HG03469 (cell line): ENCODE measurements at regions not wholly inside any gene's neighbourhood (a gene's known extent, or its start where the extent isn't known, plus 50 kb on each side); places are given as distances from the start of the nearest gene placed in this dataset.
"Not testable (repeated sequence)": the region's sequence is repeated elsewhere in the genome, so short reads cannot be mapped to it uniquely, and the experiment has no call there.

Experiments
- ATAC-seq: cut with Tn5 transposase; IDR thresholded peaks from one replicate; pipeline ENCODE4 v1.9.1; 2021; ENCODE audit warnings: mild to moderate bottlenecking, moderate library complexity, moderate number of reproducible peaks; ENCODE audit not compliant: unreplicated experiment

DNA sequence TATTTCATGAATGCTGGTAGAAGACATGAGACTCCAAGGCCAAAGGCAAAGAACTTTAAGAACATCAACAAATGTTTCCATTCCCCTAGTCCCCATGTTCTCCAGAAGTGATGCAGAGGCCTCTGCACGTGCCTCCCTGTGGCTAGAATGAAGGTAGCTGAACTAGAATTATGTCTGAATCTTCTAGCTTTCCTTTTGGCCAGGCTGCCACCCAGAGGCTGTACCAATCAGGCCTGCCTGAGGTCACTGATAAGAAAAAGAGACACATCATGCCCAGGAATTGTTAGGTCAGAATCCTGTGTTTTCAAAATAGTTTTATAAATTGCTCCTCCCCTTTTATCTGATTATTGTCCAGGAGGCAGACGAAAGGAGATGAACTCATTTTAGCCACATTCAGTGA, 188.0 kb upstream of the SLC16A7 start:
- ATAC-seq: no peak

- no peak for ATAC-seq
Observed at GRCh38 chr12:59405992-59406391, 189.8 kb upstream of the SLC16A7 start.

DNA sequence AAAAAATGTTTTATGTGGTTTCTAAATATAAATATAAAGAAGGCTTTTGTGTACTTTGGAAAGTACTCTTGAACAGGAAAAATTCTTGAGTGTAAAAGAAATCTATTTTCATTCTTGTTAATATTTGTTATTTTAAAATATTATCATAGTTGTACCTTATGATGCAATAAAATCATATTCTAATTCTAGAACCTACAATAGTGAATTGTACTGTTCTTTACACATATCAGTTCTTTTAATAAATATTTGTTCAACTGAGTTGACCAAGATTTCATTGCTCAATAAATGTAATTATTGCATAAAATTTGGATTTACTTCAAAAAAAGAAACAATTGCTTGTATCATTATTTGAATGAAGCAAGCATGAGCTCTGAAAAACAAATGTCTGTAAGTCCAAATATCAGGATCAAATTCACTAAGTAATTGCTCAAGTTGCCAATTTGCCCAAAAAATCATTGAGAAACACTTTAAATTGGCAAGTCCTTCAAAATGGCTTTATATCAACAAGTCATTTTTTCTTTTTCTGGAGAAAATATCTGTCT, 191.6 kb upstream of the SLC16A7 start:
- ATAC-seq: no peak

- ATAC-seq: peak; percentile 61
Observed at GRCh38 chr12:59403259-59403932, 192.4 kb upstream of the SLC16A7 start.

DNA sequence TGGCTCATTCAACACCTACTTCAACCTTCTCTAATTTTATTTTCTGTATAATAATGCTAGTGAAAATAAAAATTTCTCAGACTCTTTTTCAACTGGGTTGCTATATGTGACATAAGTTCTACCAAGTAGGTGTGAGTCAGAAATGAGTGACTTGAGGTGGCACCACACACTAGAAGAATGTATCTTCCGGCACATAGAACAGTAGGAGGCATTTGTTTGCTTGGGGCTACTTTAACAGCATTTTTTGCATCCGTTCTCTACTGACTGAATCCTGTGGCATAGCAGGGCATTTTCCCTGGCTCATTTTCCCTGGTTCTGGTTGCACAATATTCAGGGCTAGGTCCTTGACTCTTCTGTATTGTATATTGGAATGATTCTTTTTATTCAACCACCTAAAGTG, 194.0 kb upstream of the SLC16A7 start:
- ATAC-seq: no peak

GRCh38 chr12:59398164-59398563, 197.7 kb upstream of the SLC16A7 start:
- ATAC-seq: no peak

GRCh38 chr12:59396919-59397318, 198.9 kb upstream of the SLC16A7 start:
- no peak for ATAC-seq

- no peak for ATAC-seq
Observed at GRCh38 chr12:59396519-59396918, 199.3 kb upstream of the SLC16A7 start.

DNA sequence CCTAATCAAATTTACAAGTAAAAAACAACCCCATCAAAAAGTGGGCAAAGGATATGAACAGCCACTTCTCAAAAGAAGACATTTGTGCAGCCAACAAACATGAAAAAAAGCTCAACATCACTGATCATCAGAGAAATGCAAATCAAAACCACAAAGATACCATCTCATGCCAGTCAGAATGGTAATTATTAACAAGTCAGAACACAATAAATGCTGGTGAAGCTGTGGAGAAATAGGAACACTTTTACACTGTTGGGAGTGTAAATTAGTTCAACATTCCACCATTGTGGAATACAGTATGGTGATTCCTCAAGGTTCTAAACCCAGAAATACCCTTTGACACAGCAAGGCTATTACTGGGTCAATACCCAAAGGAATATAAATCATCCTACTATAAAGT, 200.5 kb upstream of the SLC16A7 start:
- ATAC-seq: not testable (repeated sequence)

- ATAC-seq: no peak
Observed at GRCh38 chr12:59393506-59393905, 202.3 kb upstream of the SLC16A7 start.

DNA sequence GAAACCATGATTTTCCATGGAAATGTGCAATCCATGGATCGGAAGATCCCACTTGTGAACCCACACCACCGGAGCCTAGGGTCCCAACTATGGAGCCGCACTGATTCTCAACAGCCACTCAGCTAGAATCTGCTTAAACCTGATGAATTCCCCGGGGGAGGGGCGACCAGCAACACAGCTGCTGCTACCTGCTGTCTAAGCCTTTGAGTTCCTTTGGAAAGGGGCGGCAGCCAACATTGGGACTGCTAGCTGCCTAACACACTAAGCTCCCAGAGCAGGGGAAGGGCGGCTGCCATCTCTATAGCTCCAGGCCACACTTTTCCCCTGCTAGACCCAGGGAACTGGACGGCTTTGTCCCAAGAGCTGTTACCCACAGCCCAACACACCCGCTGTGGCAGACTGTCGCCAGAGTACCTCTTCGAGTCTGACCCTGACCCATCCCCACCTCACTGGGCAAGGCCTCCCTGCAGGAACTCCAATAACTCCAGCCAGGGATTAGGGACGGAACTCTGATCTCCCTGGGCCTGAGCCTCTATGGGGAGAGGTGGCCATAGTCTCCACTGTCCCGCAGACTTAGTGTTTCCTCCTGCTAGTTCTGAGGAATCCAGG, 205.8 kb upstream of the SLC16A7 start:
- no peak for ATAC-seq

DNA sequence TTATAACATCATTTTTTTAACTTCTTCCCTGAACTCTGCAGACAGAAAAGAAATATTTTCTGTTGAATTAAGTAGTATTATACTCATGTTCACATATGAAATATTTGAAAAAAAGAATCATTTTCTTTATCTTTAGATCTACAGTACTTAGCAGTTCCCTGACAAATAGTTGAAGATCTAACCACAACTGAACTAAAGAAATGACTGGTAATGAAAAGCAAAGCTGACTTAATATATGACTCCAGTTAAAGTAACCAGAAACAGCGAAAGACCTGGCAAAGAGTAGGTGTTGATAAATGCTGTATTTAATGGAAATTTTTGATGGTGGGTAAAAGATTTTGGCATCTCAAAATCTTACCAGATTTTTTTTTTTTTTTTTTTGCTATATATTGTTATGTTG, 207.1 kb upstream of the SLC16A7 start:
- ATAC-seq: no peak

DNA sequence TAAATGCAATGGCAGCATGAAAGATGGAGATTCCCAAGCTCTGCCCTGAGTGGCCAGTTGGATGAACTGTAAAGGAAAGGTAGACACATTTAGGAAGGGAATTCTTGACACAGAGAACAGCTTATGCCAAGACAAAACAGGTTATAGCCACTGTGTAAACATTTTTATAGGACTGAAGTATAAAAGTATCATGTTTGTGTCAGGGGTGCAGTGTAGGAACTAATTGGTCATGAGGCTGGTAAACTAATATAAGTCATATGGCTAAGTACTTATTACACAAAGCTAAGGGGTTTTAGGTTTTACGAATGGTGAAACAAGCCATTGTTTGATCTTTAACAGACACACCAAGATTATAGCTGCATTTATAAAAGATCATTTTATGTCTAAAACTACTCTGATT, 207.7 kb upstream of the SLC16A7 start:
- no peak for ATAC-seq

- ATAC-seq: no peak
Observed at GRCh38 chr12:59386236-59386635, 209.6 kb upstream of the SLC16A7 start.

DNA sequence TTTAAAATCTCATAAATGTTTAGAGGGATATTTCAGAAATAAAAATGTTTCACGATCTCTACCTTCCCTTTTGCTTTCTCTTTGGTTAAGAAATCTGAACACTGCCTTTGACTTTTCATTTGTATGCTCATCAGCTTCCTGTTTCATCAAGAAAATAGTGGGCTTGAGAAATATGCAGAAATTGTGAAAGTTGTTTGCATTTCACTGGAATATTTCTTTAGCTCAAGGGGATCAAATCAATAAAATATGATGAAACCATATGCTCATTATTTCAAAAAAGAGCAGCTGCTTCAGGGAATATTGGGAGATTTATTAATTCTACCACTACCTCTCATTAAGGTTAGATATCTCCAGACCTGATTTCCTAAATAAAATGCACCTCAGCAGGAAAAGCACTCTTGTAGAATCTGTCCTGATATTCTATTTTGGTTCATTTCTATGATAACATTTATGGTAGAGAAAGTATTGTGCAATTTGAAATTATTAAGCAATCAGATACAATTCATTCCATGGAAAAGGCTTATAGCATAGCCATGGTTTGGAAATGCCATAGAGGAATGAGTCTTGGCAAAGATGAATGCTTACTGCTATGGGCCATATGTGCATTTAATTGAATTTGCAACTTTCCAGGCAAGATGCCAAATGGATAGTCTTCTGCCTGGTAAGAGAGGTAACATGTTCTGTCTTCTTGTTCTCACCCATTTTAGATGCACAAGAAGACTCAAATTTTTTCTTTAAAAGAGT, 212.6 kb upstream of the SLC16A7 start:
- ATAC-seq: no peak

DNA sequence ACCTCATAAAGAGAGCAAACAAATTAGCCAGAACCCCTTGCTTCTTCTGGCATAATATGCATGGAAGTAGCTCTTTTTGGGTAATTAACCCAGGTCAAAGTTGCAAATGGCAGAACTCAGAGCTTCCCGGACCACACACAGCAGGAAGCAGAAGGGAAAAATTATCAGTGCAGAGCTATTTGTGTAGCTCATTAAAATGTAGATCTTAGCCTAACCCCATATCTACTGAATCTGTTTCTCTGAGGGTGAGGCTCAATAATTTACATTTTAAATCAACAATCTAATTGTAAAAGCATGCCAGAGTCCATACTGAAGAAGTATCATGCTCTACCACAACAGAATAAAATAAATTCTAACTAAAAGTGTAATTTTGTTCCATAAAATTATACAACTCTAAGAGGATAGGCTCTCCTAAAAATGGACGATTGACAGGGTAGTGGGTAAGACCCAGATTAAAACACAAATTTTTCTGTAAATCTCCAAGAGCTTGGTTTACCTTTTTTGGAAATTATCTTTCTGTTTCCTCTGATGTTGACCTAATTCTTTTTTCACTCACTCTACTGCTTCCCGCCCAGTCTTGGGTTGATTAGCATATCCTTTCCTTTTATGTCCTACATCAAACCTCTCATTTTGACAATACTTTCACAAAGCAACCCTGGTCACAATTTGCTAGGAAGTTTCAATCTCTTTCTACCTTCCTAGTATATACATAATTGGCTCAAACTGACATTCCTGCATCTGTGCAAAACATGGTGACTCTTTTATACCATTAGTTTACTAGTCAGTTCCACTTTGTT, 213.3 kb upstream of the SLC16A7 start:
- ATAC-seq: no peak

GRCh38 chr12:59381106-59381505, 214.7 kb upstream of the SLC16A7 start:
- no peak for ATAC-seq

DNA sequence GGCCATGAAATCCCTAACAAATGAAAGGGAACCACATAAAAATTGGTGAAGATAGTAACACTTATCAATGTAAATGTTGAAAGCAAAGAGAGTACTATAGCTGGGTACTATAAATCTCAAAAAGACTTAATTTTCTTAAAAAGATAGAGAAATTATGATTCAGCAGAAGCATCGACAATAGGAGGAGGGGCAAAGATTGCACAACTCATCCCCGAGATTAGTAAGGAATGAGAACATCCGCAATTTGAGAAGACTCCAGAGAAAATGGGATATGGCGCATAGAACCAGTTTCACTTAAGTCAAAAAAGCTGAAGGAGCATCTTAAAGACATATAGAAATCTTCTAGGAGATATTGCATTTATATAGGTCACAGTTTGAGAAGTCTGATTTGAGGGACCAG, 220.2 kb upstream of the SLC16A7 start:
- ATAC-seq: no peak

DNA sequence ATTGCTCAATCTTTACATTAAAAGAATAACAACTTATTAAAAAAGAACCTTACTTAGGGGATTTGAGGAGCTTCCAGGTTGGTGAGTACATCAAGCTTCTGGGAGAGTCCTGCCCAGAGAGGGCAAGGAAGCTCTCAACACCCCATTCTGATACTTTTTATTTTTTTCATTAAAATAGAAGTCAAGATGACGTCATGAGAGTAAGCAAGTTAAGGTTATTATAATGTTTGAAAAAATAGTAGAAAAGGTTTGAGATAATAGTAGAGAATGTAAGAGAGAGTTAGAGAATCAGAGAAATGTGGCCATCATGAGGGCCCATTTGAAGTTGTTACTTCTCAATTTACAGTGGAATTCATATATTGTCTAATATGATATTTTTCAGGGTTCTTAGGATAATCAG, 221.0 kb upstream of the SLC16A7 start:
- no peak for ATAC-seq

- ATAC-seq: peak; percentile 59
Observed at GRCh38 chr12:59372956-59373355, 222.9 kb upstream of the SLC16A7 start.

DNA sequence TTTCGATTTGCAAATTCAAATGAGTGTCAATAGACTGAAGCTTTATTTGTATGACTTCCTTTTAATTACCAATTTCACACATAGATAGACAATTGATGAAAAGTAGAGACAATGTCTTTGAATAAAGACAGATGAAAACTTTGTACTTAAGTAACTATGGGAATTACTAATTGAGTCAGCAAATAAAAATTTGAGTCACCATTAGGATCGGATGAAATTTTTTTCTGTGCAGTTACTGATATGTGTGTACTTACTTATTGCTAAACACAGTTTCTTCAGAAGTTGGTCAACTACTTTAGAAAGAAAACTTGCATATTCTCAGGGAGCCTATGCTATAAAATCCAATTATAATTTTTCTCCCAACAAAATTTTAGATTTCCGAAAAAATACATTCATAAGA, 224.9 kb upstream of the SLC16A7 start:
- no peak for ATAC-seq
